SK-N-SH treated with all-trans-retinoic acid at 6 μM for 48 hours (cell line): ENCODE measurements at regions not wholly inside any gene's neighbourhood (a gene's known extent, or its start where the extent isn't known, plus 50 kb on each side); places are given as distances from the start of the nearest gene placed in this dataset.

Experiments
- ATAC-seq: fragments of 200-7000 bp; cut with Tn5 transposase; 3 replicates; pipeline ENCODE4 v1.9.1; 2020; ENCODE audit warnings: mild to moderate bottlenecking, moderate library complexity
- ARNTL ChIP-seq: fragments of 450-650 bp; formaldehyde crosslinking; IDR thresholded peaks from 2 replicates; pipeline ENCODE4 v1.5.0; 2020; ENCODE audit warnings: low read depth, mild to moderate bottlenecking, moderate library complexity, borderline replicate concordance
- BACH2 ChIP-seq: fragments of 250-450 bp; sonication (Bioruptor Pico); IDR thresholded peaks from 2 replicates; pipeline ENCODE4 v1.9.0; 2021; ENCODE audit warnings: mild to moderate bottlenecking, borderline replicate concordance
- CSDC2 ChIP-seq: fragments of 250-450 bp; sonication (Bioruptor Pico); IDR thresholded peaks from 2 replicates; pipeline ENCODE4 v1.5.0; 2020; ENCODE audit warnings: mild to moderate bottlenecking, moderate library complexity
- ESRRG ChIP-seq: fragments of 250-450 bp; sonication (Bioruptor Pico); IDR thresholded peaks from 2 replicates; pipeline ENCODE4 v1.6.1; 2021; ENCODE audit warnings: mild to moderate bottlenecking
- GLIS3 ChIP-seq: fragments of 250-450 bp; sonication (Bioruptor Pico); IDR thresholded peaks from 2 replicates; pipeline ENCODE4 v1.5.0; 2020; ENCODE audit warnings: mild to moderate bottlenecking, moderate library complexity
- ISL1 ChIP-seq: fragments of 250-450 bp; sonication (Bioruptor Pico); IDR thresholded peaks from 2 replicates; pipeline ENCODE4 v2.1.2; 2022; ENCODE audit warnings: mild to moderate bottlenecking, moderate library complexity
- OSR1 ChIP-seq: fragments of 250-450 bp; sonication (Bioruptor Pico); IDR thresholded peaks from 2 replicates; pipeline ENCODE4 v1.8.0; 2022; ENCODE audit warnings: moderate library complexity, mild to moderate bottlenecking, inconsistent platforms
- PPARA ChIP-seq: fragments of 250-450 bp; sonication (Bioruptor Pico); IDR thresholded peaks from 2 replicates; pipeline ENCODE4 v1.5.0; 2020; ENCODE audit warnings: mild to moderate bottlenecking, borderline replicate concordance
- RARB ChIP-seq: fragments of 250-450 bp; sonication (Bioruptor Pico); IDR thresholded peaks from 2 replicates; pipeline ENCODE4 v1.8.0; 2021; ENCODE audit warnings: mild to moderate bottlenecking, moderate library complexity
- SNAI2 ChIP-seq: fragments of 250-450 bp; sonication (Bioruptor Pico); IDR thresholded peaks from 2 replicates; pipeline ENCODE4 v1.5.0; 2020; ENCODE audit warnings: mild to moderate bottlenecking, moderate library complexity
- TCF4 ChIP-seq: fragments of 250-450 bp; sonication (Bioruptor Pico); IDR thresholded peaks from 2 replicates; pipeline ENCODE4 v1.8.0; 2021; ENCODE audit warnings: mild to moderate bottlenecking, moderate library complexity, borderline replicate concordance
- TOX ChIP-seq: fragments of 250-450 bp; sonication (Bioruptor Pico); IDR thresholded peaks from 2 replicates; pipeline ENCODE4 v1.8.0; 2021; ENCODE audit warnings: mild to moderate bottlenecking, moderate library complexity, borderline replicate concordance
- ZC3H10 ChIP-seq: fragments of 250-450 bp; sonication (Bioruptor Pico); IDR thresholded peaks from 2 replicates; pipeline ENCODE4 v1.5.1; 2021; ENCODE audit warnings: mild to moderate bottlenecking, moderate library complexity
- ZFP30 ChIP-seq: fragments of 450-650 bp; formaldehyde crosslinking; IDR thresholded peaks from 2 replicates; pipeline ENCODE4 v1.5.0; 2022; ENCODE audit warnings: mild to moderate bottlenecking, moderate library complexity
- ZNF565 ChIP-seq: fragments of 450-650 bp; formaldehyde crosslinking; conservative IDR thresholded peaks from 2 replicates; pipeline ENCODE4 v1.5.0; 2020; ENCODE audit warnings: low read depth, mild to moderate bottlenecking, moderate library complexity
- ZNF70 ChIP-seq: fragments of 450-650 bp; formaldehyde crosslinking; IDR thresholded peaks from 2 replicates; pipeline ENCODE4 v1.5.0; 2020; ENCODE audit warnings: mild to moderate bottlenecking, moderate library complexity
- ZNF8 ChIP-seq: fragments of 450-650 bp; formaldehyde crosslinking; IDR thresholded peaks from 2 replicates; pipeline ENCODE4 v1.5.0; 2020; ENCODE audit warnings: mild to moderate bottlenecking, moderate library complexity
- TF ChIP-seq, protein P1 (sequence below): fragments of 250-450 bp; sonication (Bioruptor Pico); IDR thresholded peaks from 2 replicates; pipeline ENCODE4 v1.5.0; 2020; ENCODE audit warnings: mild to moderate bottlenecking, moderate library complexity
- TF ChIP-seq, protein P2 (sequence below): fragments of 250-450 bp; sonication (Bioruptor Pico); IDR thresholded peaks from 2 replicates; pipeline ENCODE4 v1.5.1; 2020; ENCODE audit warnings: low read depth, mild to moderate bottlenecking, moderate library complexity
- TF ChIP-seq, protein P3 (sequence below): fragments of 250-450 bp; sonication (Bioruptor Pico); IDR thresholded peaks from 2 replicates; pipeline ENCODE4 v1.5.1; 2021; ENCODE audit warnings: mild to moderate bottlenecking, moderate library complexity
- TF ChIP-seq, protein P4 (sequence below): fragments of 250-450 bp; sonication (Bioruptor Pico); IDR thresholded peaks from 2 replicates; pipeline ENCODE4 v1.8.0; 2021; ENCODE audit warnings: low read depth, mild to moderate bottlenecking, moderate library complexity, borderline replicate concordance
- TF ChIP-seq, protein P5 (sequence below): fragments of 250-450 bp; sonication (Bioruptor Pico); IDR thresholded peaks from 2 replicates; pipeline ENCODE4 v1.8.0; 2020; ENCODE audit warnings: mild to moderate bottlenecking, moderate library complexity, borderline replicate concordance

DNA sequence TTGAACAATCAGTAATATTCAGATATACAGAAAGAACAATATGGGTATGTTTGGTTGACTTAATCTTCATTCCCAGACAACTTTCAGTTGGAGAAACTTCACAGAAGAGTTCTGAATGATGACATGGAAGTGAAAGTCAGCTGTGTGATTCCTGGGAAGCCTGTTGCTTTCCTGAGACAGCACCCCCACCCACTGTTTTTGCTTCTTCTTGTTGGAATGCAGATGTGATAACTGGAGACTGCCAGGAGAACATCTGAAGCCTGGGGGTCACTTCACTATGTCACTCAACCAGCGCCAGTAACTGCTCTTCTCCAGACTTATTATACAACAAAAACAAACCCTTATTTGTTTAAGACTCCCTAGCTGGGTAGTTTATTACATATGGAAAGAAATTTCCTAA, 599.4 kb downstream of the ZIC1 start:
- no peak for ATAC-seq
- TF ChIP-seq ZNF70 (CRISPR knock-in tag), result no peak

DNA sequence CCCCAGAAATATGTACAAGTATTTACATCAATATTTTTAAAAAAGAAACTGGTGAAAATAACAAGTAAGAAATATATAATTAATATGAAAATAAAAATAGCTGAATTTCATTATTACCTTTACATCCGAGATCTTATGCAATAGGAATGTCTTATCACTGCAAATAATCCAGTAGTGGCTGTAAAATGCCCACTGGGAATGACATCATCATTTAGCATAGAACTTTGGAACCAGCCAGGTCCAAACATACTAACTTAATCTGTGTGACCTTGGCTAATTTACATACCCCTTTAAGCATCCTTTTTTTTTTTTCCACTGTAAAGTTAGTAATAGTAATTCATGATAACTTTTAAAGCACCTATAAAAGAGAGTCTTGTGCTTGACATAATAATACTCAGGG, 611.7 kb downstream of the ZIC1 start:
- TF ChIP-seq GLIS3 (CRISPR knock-in tag), result no peak
- TF ChIP-seq ZNF8, result no peak
- no peak for TF ChIP-seq ZNF565 (CRISPR knock-in tag)
- no peak for TF ChIP-seq TOX (CRISPR knock-in tag)
- TF ChIP-seq ZFP30 (CRISPR knock-in tag), result no peak
- no peak for TF ChIP-seq ESRRG (CRISPR knock-in tag)
- no peak for TF ChIP-seq ZNF70 (CRISPR knock-in tag)
- TF ChIP-seq, protein P1, sequence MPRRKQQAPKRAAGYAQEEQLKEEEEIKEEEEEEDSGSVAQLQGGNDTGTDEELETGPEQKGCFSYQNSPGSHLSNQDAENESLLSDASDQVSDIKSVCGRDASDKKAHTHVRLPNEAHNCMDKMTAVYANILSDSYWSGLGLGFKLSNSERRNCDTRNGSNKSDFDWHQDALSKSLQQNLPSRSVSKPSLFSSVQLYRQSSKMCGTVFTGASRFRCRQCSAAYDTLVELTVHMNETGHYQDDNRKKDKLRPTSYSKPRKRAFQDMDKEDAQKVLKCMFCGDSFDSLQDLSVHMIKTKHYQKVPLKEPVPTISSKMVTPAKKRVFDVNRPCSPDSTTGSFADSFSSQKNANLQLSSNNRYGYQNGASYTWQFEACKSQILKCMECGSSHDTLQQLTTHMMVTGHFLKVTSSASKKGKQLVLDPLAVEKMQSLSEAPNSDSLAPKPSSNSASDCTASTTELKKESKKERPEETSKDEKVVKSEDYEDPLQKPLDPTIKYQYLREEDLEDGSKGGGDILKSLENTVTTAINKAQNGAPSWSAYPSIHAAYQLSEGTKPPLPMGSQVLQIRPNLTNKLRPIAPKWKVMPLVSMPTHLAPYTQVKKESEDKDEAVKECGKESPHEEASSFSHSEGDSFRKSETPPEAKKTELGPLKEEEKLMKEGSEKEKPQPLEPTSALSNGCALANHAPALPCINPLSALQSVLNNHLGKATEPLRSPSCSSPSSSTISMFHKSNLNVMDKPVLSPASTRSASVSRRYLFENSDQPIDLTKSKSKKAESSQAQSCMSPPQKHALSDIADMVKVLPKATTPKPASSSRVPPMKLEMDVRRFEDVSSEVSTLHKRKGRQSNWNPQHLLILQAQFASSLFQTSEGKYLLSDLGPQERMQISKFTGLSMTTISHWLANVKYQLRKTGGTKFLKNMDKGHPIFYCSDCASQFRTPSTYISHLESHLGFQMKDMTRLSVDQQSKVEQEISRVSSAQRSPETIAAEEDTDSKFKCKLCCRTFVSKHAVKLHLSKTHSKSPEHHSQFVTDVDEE (CRISPR knock-in tag), result no peak
- no peak for TF ChIP-seq SNAI2 (CRISPR knock-in tag)
- TF ChIP-seq BACH2, result no peak
- TF ChIP-seq RARB (CRISPR knock-in tag), result no peak
- TF ChIP-seq, protein P2, sequence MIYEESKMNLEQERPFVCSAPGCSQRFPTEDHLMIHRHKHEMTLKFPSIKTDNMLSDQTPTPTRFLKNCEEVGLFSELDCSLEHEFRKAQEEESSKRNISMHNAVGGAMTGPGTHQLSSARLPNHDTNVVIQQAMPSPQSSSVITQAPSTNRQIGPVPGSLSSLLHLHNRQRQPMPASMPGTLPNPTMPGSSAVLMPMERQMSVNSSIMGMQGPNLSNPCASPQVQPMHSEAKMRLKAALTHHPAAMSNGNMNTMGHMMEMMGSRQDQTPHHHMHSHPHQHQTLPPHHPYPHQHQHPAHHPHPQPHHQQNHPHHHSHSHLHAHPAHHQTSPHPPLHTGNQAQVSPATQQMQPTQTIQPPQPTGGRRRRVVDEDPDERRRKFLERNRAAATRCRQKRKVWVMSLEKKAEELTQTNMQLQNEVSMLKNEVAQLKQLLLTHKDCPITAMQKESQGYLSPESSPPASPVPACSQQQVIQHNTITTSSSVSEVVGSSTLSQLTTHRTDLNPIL (CRISPR knock-in tag), result no peak
- TF ChIP-seq OSR1 (CRISPR knock-in tag), result no peak
- no peak for ATAC-seq

DNA sequence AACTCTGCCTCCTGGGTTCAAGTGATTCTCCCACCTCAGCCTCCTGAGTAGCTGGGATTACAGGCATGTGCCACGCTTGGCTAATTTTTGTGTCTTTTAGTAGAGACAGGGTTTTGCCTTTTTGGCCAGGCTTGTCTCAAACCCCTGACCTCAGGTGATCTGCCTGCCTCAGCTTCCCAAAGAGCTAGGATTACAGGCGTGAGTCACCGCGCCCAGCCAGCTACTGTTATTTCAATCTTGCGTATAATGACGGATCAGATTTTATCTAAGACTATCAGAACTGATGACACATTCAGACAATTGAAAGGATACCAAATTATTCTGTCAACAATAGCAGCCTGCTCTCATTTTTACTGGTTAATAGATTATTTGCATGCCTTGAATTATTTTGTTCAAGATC, 612.2 kb downstream of the ZIC1 start:
- TF ChIP-seq CSDC2 (CRISPR knock-in tag), result no peak
- no peak for TF ChIP-seq ARNTL
- no peak for TF ChIP-seq ZNF565 (CRISPR knock-in tag)
- TF ChIP-seq ISL1, result 0 out of 2 replicates have a peak, but pooled peaks have one; percentile 30
- peak; percentile 20; the same call in 1 of the 2 replicates for TF ChIP-seq TOX (CRISPR knock-in tag)
- ATAC-seq, result peak; percentile 42

DNA sequence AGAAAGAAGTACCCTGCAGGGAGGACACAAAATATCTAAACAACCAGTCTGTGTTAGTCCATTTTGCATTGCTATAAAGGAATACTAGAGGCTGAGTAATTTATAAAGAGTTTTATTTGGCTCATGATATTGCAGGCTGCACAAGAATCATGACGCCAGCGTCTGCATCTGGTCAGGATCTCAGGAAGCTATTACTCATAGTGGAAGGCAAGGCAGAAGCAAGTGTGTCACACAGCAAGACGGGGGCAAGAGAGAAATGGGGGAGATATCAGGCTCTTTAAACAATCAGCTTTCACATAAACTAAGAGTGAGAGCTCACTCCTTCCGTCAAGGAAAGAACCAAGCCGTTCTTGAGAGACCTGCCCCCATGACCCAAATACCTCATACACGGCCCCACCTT, 614.8 kb downstream of the ZIC1 start:
- peak; percentile 96 for ATAC-seq
- TF ChIP-seq ZFP30 (CRISPR knock-in tag), result no peak
- TF ChIP-seq ISL1, result peak; percentile 61; the same call in 1 of the 2 replicates
- TF ChIP-seq, protein P3, sequence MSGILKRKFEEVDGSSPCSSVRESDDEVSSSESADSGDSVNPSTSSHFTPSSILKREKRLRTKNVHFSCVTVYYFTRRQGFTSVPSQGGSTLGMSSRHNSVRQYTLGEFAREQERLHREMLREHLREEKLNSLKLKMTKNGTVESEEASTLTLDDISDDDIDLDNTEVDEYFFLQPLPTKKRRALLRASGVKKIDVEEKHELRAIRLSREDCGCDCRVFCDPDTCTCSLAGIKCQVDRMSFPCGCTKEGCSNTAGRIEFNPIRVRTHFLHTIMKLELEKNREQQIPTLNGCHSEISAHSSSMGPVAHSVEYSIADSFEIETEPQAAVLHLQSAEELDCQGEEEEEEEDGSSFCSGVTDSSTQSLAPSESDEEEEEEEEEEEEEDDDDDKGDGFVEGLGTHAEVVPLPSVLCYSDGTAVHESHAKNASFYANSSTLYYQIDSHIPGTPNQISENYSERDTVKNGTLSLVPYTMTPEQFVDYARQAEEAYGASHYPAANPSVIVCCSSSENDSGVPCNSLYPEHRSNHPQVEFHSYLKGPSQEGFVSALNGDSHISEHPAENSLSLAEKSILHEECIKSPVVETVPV (CRISPR knock-in tag), result no peak
- TF ChIP-seq, protein P4, sequence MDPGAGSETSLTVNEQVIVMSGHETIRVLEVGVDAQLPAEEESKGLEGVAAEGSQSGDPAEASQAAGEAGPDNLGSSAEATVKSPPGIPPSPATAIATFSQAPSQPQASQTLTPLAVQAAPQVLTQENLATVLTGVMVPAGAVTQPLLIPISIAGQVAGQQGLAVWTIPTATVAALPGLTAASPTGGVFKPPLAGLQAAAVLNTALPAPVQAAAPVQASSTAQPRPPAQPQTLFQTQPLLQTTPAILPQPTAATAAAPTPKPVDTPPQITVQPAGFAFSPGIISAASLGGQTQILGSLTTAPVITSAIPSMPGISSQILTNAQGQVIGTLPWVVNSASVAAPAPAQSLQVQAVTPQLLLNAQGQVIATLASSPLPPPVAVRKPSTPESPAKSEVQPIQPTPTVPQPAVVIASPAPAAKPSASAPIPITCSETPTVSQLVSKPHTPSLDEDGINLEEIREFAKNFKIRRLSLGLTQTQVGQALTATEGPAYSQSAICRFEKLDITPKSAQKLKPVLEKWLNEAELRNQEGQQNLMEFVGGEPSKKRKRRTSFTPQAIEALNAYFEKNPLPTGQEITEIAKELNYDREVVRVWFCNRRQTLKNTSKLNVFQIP, result no peak
- TF ChIP-seq ESRRG (CRISPR knock-in tag), result no peak
- no peak for TF ChIP-seq TCF4 (CRISPR knock-in tag)
- TF ChIP-seq OSR1 (CRISPR knock-in tag), result no peak
- no peak for TF ChIP-seq BACH2
- no peak for TF ChIP-seq GLIS3 (CRISPR knock-in tag)
- TF ChIP-seq, protein P1 (CRISPR knock-in tag), result no peak
- TF ChIP-seq ZNF70 (CRISPR knock-in tag), result no peak
- TF ChIP-seq RARB (CRISPR knock-in tag), result no peak
- TF ChIP-seq, protein P5, sequence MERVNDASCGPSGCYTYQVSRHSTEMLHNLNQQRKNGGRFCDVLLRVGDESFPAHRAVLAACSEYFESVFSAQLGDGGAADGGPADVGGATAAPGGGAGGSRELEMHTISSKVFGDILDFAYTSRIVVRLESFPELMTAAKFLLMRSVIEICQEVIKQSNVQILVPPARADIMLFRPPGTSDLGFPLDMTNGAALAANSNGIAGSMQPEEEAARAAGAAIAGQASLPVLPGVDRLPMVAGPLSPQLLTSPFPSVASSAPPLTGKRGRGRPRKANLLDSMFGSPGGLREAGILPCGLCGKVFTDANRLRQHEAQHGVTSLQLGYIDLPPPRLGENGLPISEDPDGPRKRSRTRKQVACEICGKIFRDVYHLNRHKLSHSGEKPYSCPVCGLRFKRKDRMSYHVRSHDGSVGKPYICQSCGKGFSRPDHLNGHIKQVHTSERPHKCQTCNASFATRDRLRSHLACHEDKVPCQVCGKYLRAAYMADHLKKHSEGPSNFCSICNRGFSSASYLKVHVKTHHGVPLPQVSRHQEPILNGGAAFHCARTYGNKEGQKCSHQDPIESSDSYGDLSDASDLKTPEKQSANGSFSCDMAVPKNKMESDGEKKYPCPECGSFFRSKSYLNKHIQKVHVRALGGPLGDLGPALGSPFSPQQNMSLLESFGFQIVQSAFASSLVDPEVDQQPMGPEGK, result no peak
- TF ChIP-seq TOX (CRISPR knock-in tag), result peak; percentile 85; the same call in 1 of the 2 replicates
- no peak for TF ChIP-seq CSDC2 (CRISPR knock-in tag)
- TF ChIP-seq ZNF8, result no peak
- no peak for TF ChIP-seq PPARA (CRISPR knock-in tag)
- no peak for TF ChIP-seq ARNTL
- TF ChIP-seq SNAI2 (CRISPR knock-in tag), result no peak
- peak; percentile 91 for TF ChIP-seq ZC3H10 (CRISPR knock-in tag)
- TF ChIP-seq, protein P2 (CRISPR knock-in tag), result no peak
